Myocyte (in vitro differentiated cells): ENCODE measurements at regions not wholly inside any gene's neighbourhood (a gene's known extent, or its start where the extent isn't known, plus 50 kb on each side); places are given as distances from the start of the nearest gene placed in this dataset.
A peak's percentile ranks its signal among the peaks of the same experiment; 100 is the strongest.
"Not testable (repeated sequence)": the region's sequence is repeated elsewhere in the genome, so short reads cannot be mapped to it uniquely, and the experiment has no call there.

Source experiments
- DNase-seq: peaks from one replicate; pipeline ENCODE4 v3.0.0-alpha.2; 2012; ENCODE audit warnings: low read depth

GRCh38 chr1:177646757-177647730 is 322.8 kb downstream of the SEC16B start:
- no peak for DNase-seq

DNA sequence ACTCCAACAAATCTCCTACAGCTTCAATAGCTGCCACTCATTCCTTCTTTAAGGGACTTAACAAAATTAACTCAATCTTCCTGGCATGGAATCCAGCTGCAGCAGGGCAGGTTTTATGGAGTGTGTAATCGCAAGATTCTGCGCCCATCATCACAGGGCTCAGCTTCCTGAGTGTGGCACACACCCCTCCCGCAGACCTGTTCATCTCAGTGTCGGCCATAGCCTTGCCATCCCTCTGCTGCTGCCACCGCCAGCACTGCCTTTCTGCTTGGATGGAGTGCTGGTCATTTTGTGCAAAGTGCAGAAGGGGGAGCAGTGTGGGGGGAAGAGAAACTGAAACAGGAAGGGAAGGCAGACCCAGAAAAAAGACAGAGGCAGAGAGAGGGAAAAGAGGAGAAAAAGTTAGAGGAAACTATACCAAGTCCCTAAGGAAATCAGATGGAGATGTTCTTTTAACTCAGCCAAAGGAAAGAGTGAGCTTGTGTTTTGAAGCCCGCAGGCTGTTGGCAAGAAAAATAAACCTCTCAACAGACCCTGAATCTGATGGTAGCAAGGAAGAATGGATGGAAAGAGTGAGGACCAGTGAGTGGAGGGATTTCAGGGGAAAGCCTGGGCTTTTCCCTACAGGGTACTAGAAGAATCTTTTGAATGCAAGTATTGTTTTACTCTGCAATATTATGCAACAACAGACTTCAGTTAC is 324.2 kb downstream of the SEC16B start:
- DNase-seq = no peak

GRCh38 chr1:177640687-177641086 is 329.2 kb downstream of the SEC16B start:
- DNase-seq = no peak

DNA sequence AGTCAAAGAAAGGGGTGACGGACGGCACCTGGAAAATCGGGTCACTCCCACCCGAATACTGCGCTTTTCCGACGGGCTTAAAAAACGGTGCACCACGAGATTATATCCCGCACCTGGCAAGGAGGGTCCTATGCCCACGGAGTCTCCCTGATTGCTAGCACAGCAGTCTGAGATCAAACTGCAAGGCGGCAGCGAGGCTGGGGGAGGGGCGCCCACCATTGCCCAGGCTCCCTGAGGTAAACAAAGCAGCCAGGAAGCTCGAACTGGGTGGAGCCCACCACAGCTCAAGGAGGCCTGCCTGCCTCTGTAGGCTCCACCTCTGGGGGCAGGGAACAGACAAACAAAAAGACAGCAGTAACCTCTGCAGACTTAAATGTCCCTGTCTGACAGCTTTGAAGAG is 335.7 kb downstream of the SEC16B start:
- DNase-seq = not testable (repeated sequence)

- no peak for DNase-seq
Observed at GRCh38 chr1:177632923-177633615, 336.8 kb downstream of the SEC16B start.

DNA sequence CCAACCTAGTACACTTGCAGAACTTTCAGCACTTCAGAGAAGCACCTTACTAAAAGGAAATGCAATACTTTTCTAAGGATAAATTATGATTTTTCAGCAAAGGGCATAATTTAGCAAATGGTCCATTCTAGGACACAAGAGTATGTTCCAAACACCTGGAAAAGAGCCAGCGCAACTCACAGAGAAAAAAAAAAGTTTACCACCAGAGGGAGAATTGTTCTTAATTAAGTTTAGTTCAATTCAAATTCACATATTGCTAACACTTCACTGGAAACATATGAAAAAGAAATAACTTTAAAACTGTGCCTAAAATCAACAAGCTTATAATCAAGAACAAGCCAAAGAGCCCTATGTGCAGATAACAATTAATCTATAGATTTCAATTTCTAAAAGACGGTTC is 338.1 kb downstream of the SEC16B start:
- no peak for DNase-seq

GRCh38 chr1:177629526-177629925 is 340.3 kb downstream of the SEC16B start:
- no peak for DNase-seq

DNA sequence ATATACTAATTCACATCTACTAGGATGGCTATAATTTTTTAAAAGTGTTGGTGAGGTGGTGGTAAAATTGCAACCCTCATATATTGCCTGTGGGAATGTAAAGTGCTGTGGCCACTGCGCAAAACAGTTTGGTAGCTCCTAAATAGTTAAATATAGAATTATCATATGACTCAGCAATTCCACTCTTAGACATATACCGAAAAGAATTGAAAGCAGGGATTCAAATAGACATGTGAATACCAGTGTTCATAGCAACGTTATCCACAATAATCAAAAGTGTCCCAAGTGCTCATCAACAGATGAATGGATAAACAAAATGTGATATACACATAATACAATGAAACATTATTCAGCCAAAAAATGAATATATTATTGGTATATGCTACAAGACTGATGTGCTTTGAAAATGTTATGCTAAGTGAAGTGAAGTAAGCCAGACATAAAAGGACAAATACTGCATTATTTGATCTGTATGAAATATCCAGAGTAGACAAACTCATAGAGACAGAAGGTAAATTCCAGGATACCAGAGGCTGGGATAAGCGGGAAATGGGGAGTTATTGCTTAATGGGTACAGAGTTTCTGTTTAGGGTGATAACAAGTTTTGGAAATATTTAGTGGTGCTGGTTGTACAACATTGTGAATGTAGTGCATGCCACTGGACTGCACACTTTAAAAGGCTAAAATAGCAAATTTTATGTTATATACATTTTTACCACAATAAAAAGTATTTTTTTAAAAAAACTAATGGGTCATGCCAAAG is 342.5 kb downstream of the SEC16B start:
- no peak for DNase-seq

DNA sequence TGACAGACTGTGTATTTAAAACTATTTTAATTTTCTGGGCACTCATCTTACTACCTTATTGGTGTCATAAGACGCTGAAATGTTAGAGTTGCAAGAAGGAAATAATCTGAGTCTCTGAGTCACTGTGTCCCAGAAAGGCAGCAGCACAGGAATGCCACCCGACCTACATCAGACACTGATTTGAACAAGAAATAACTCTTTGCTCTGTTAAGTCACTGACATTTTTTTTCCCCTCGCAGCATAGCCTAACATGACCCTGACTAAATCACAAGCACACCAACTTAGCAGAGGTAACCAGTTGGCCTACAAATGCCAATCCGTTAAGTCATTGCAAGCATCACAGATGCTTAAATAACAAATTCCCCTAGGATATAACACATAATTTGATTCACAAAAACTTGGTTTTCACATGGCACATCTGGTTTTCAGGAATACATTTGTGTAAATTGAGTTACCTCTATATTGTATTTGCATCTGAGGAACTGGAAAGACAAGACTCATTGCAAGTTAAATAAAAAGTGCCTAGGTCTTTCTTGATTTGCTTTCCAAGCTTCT is 349.1 kb downstream of the SEC16B start:
- DNase-seq = peak; percentile 67

DNA sequence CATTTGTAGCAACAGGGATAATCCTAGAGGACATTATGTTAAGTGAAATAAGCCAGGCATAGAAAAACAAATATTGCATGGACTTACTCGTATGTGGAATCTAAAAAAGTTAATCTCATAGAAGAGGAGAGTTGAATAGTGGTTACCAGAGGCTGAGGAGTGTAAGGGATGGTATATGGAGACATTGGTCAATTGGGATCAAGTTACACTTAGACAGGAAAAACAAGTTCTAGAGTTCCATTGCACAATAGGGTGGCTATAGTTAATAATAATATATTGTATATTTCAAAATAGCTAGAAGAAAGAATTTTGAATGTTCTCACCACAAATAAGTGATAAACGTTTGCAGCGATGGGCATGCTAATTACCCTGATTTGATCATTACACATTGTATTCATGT is 354.6 kb downstream of the SEC16B start:
- DNase-seq = no peak

DNA sequence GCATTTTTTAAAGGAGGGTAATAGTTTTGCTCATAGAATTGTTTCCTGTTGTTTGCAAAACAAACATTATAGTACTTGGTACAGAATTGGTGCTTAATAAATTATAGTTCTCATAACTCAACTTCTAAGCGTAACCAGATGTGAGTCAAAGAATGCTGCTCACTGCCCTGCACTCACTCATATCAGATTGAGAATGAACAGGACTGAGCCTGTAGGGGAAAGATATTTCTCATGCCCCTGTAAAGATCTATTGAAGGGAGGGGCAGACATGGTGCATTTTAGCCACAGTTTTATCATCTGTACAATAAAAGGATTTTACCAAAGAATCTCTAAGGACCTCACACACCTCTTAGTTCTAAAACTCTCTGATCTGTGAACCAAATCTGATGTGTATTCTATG is 358.5 kb downstream of the SEC16B start:
- no peak for DNase-seq

DNA sequence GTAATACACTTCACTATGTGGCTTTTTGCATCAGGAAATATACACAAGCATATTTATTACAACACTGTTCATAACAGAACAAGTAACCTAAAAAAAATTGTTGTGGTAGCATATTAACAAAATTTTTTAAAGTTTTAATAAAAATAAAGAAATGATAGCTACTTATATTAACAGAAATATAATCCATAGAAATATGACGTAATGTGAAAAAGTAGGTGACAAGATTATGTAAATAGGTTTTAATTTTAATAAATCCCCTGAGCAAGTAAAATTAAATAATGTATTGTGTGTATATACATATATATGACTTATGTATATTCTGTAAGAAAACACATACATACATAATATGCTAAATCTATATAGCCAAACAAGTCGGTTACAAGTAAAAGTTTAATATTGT is 359.9 kb downstream of the SEC16B start:
- no peak for DNase-seq

- DNase-seq = peak; percentile 51
Observed at GRCh38 chr1:177600936-177601335, 368.9 kb downstream of the SEC16B start.

- DNase-seq = no peak
Observed at GRCh38 chr1:177600321-177600720, 369.5 kb downstream of the SEC16B start.

- DNase-seq = no peak
Observed at GRCh38 chr1:177597393-177597792, 372.5 kb downstream of the SEC16B start.

- no peak for DNase-seq
Observed at GRCh38 chr1:177596485-177596884, 373.4 kb downstream of the SEC16B start.

DNA sequence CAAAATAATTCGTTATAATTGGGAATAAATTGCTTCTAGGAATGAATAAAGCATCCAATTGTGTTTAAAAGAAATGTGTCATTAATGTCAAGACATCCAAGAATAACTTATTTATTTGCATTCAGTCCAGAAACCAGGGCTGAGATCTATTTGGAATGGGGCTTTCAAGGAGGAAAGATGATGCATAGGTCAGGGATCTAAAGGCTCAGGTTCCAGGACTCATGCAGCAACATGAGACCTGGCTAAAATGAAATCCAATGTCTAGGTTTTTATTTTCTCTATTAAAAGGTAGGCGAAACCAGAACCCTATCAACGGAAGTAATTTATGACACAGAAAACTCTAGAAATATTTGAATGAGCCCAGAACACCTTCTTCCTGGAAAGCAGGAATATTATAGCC is 376.8 kb downstream of the SEC16B start:
- no peak for DNase-seq

DNA sequence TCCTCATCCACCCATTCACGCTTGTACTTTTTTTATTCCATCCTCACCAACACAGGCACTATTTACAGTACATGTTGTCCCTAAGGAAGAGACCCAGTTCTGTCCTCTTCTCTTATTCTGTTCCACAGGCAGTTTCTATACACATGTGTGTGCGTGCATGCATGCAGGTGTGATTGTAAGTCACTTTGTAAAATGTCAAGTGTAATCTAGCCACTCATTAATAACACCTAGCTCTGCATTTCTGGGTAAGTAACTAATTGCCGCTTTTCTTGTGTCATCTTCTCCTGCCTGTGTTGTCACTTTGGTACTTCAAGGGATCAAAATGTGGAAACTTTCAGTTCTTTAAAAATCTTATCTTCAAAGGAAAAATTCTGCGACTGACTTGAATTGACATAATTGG is 377.2 kb downstream of the SEC16B start:
- DNase-seq = no peak

GRCh38 chr1:177591155-177591554 is 378.7 kb downstream of the SEC16B start:
- no peak for DNase-seq

DNA sequence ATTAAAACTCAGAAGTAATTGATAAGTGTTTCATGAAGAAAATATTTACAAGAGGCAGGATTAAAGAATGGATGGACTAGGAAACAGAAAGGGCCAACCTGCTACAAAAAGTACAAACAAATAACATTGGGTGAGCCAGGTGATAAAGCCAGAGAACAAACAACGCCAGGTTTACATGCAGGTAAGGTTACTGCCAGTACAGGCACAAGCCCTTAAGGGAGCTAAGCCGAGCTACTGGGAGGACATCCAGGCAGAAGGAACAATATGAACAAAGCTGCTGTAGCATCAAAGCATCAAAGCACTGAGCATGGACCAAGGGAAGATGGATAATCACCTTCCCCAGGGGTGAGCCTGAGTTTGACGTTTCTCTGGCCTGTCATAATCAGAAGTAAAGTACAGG is 380.7 kb downstream of the SEC16B start:
- no peak for DNase-seq

DNA sequence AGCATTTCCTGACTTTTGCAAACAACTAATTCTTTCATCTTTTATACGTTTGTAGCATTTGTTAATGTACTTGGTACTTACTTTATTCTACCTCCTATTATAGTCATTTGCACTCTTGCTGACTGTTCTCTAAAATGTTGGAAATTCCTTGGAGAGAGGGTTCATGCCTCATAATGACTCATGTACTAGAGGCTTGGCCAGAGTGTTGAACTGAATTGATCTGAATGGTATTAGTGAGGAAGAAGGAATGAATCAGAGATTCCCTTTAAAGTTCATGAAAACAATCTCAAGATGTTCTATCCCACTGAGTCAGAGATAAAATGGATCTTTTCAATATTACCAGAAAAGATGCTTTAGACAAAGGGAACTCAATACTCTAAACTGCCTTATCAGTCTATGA is 383.4 kb downstream of the SEC16B start:
- DNase-seq = no peak
